Smooth muscle cell (in vitro differentiated cells): ENCODE measurements at regions not wholly inside any gene's neighbourhood (a gene's known extent, or its start where the extent isn't known, plus 50 kb on each side); places are given as distances from the start of the nearest gene placed in this dataset.

ENCODE experiments used
- DNase-seq: peaks from one replicate; lab custom pipeline; 2025; ENCODE audit not compliant: unreplicated experiment; lab: John Stamatoyannopoulos, UW
- H2AFZ ChIP-seq: fragments of 200-600 bp; sonication (generic); 2 replicates; pipeline ENCODE4 v1.6.0; 2016; ENCODE audit warnings: antibody characterized with exemption, low read depth, mild to moderate bottlenecking
- H3F3A ChIP-seq: fragments of 200-600 bp; sonication (generic); 2 replicates; pipeline ENCODE4 v1.6.0; 2017; ENCODE audit warnings: antibody characterized with exemption, low read depth
- H3K27ac ChIP-seq: fragments of 200-600 bp; sonication (generic); 2 replicates; pipeline ENCODE4 v1.5.1; 2016; ENCODE audit warnings: low read depth, mild to moderate bottlenecking
- H3K27me3 ChIP-seq: fragments of 200-600 bp; sonication (generic); 2 replicates; pipeline ENCODE4 v1.6.1; 2016; ENCODE audit warnings: low read depth, mild to moderate bottlenecking
- H3K36me3 ChIP-seq: fragments of 200-600 bp; sonication (generic); 2 replicates; pipeline ENCODE4 v1.5.1; 2016; ENCODE audit warnings: low read depth
- H3K4me1 ChIP-seq: fragments of 200-600 bp; sonication (generic); 2 replicates; pipeline ENCODE4 v1.5.1; 2016; ENCODE audit warnings: low read depth
- H3K4me2 ChIP-seq: fragments of 200-600 bp; sonication (generic); 2 replicates; pipeline ENCODE4 v1.6.0; 2016; ENCODE audit warnings: mild to moderate bottlenecking
- H3K4me3 ChIP-seq: fragments of 200-600 bp; sonication (generic); 2 replicates; pipeline ENCODE4 v1.5.1; 2016; ENCODE audit warnings: mild to moderate bottlenecking
- H3K79me2 ChIP-seq: fragments of 200-600 bp; sonication (generic); 2 replicates; pipeline ENCODE4 v1.6.0; 2016; ENCODE audit warnings: low read depth, mild to moderate bottlenecking
- H3K9ac ChIP-seq: fragments of 200-600 bp; sonication (generic); 2 replicates; pipeline ENCODE4 v1.6.0; 2016; ENCODE audit warnings: low read depth
- H3K9me3 ChIP-seq: fragments of 200-600 bp; sonication (generic); replicated peaks from 2 replicates; pipeline ENCODE4 v1.5.1; 2016; ENCODE audit warnings: low read depth
- H4K20me1 ChIP-seq: fragments of 200-600 bp; sonication (generic); 2 replicates; pipeline ENCODE4 v1.6.0; 2016; ENCODE audit warnings: low read depth
- CTCF ChIP-seq: fragments of 200-600 bp; sonication (generic); IDR thresholded peaks from 2 replicates; pipeline ENCODE4 v1.5.1; 2017; ENCODE audit warnings: borderline replicate concordance, mild to moderate bottlenecking, antibody characterized with exemption; ENCODE audit not compliant: insufficient read depth, poor library complexity, severe bottlenecking
- WGBS: methylation state at CpG from one replicate; pipeline ENCODE4 v1.1.7; 2016; ENCODE audit warnings: low lambda C conversion rate; 5-methylcytosine and 5-hydroxymethylcytosine counted together

GRCh38 chr18:26783170-26783569, 82.3 kb downstream of the AQP4 start:
- Histone ChIP-seq H3K36me3 (no peaks in the 10 kb centered on the region), H3K4me3 (no peak overlapping the region)

GRCh38 chr18:26780520-26781325, 84.8 kb downstream of the AQP4 start:
- DNase-seq = no peak
- Histone ChIP-seq H3K4me3 (no peak overlapping the region), H4K20me1 (no peaks in the 10 kb centered on the region), H2AFZ (no peak overlapping the region), H3F3A (no peaks in the 10 kb centered on the region), H3K36me3 (no peaks in the 10 kb centered on the region), H3K9ac (no peak overlapping the region), H3K27ac (no peak overlapping the region), H3K4me1 (no peaks in the 10 kb centered on the region), H3K79me2 (no peaks in the 10 kb centered on the region), H3K27me3 (no peaks in the 10 kb centered on the region), H3K4me2 (no peak overlapping the region), H3K9me3 (no peaks in the 10 kb centered on the region)
- whole genome bisulfite sequencing = 86% methylated on average over 5 of the region's 5 CpGs
- no peak for TF ChIP-seq CTCF

More at GRCh38 chr18:26783170-26783569, 82.3 kb downstream of the AQP4 start:
- no peaks in the 10 kb centered on the region for H3K4me1 ChIP-seq
- no peak overlapping the region for H3K9ac ChIP-seq
- H2AFZ ChIP-seq = no peak overlapping the region
- 84% methylated on average over 6 of the region's 6 CpGs for WGBS
- no peak overlapping the region for H3K27ac ChIP-seq
- no peaks in the 10 kb centered on the region for H4K20me1 ChIP-seq
- no peak overlapping the region for H3K4me2 ChIP-seq
- H3K9me3 ChIP-seq = no peaks in the 10 kb centered on the region
- TF ChIP-seq CTCF = no peak
- H3F3A ChIP-seq = no peaks in the 10 kb centered on the region
- no peak for DNase-seq
- H3K79me2 ChIP-seq = no peaks in the 10 kb centered on the region
- no peaks in the 10 kb centered on the region for H3K27me3 ChIP-seq

GRCh38 chr18:26778054-26778393, 87.5 kb downstream of the AQP4 start:
- Histone ChIP-seq H3K9me3 (no peaks in the 10 kb centered on the region), H3K9ac (no peak overlapping the region), H3K4me3 (no peak overlapping the region), H3K4me2 (no peak overlapping the region), H3K36me3 (no peaks in the 10 kb centered on the region), H2AFZ (no peak overlapping the region), H3K4me1 (no peaks in the 10 kb centered on the region), H4K20me1 (no peaks in the 10 kb centered on the region), H3K27me3 (no peaks in the 10 kb centered on the region), H3F3A (no peaks in the 10 kb centered on the region), H3K27ac (no peak overlapping the region), H3K79me2 (no peaks in the 10 kb centered on the region)
- no peak for TF ChIP-seq CTCF
- no peak for DNase-seq
